ENCODE measurements at regions not wholly inside any gene's neighbourhood (a gene's known extent, or its start where the extent isn't known, plus 50 kb on each side); places are given as distances from the start of the nearest gene placed in this dataset.

- TF ChIP-seq NKRF (IDR thresholded peaks at IDR 0.05; ENCODE audit: borderline replicate concordance) (no peak), MTF1 (CRISPR knock-in tag; IDR thresholded peaks at IDR 0.05; ENCODE audit: borderline replicate concordance) (no peak), KDM1A (IDR thresholded peaks at IDR 0.05) (no peak), CHD4 (IDR thresholded peaks at IDR 0.05; ENCODE audit: insufficient read depth, insufficient replicate concordance, low read depth, low read length, poor library complexity, severe bottlenecking) (no peak), ZNF143 (CRISPR knock-in tag; IDR thresholded peaks at IDR 0.05) (no peak), ZNF184 (CRISPR knock-in tag; IDR thresholded peaks at IDR 0.05) (no peak), KDM2B (CRISPR knock-in tag; IDR thresholded peaks at IDR 0.05) (no peak)
- TF ChIP-seq, protein P1, sequence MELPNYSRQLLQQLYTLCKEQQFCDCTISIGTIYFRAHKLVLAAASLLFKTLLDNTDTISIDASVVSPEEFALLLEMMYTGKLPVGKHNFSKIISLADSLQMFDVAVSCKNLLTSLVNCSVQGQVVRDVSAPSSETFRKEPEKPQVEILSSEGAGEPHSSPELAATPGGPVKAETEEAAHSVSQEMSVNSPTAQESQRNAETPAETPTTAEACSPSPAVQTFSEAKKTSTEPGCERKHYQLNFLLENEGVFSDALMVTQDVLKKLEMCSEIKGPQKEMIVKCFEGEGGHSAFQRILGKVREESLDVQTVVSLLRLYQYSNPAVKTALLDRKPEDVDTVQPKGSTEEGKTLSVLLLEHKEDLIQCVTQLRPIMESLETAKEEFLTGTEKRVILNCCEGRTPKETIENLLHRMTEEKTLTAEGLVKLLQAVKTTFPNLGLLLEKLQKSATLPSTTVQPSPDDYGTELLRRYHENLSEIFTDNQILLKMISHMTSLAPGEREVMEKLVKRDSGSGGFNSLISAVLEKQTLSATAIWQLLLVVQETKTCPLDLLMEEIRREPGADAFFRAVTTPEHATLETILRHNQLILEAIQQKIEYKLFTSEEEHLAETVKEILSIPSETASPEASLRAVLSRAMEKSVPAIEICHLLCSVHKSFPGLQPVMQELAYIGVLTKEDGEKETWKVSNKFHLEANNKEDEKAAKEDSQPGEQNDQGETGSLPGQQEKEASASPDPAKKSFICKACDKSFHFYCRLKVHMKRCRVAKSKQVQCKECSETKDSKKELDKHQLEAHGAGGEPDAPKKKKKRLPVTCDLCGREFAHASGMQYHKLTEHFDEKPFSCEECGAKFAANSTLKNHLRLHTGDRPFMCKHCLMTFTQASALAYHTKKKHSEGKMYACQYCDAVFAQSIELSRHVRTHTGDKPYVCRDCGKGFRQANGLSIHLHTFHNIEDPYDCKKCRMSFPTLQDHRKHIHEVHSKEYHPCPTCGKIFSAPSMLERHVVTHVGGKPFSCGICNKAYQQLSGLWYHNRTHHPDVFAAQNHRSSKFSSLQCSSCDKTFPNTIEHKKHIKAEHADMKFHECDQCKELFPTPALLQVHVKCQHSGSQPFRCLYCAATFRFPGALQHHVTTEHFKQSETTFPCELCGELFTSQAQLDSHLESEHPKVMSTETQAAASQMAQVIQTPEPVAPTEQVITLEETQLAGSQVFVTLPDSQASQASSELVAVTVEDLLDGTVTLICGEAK (IDR thresholded peaks at IDR 0.05), result no peak
- TF ChIP-seq, protein P1 (CRISPR knock-in tag; IDR thresholded peaks at IDR 0.05), result no peak
These were observed 237.5 kb downstream of the EPHA4 start (continued) for GRCh38 chr2:221334481-221335218.

All from K562 (cell line).